IPS-NIHi11 (cell line): ENCODE measurements at regions not wholly inside any gene's neighbourhood (a gene's known extent, or its start where the extent isn't known, plus 50 kb on each side); places are given as distances from the start of the nearest gene placed in this dataset.

Experiments used
- DNase-seq: peaks from one replicate; pipeline ENCODE4 v3.0.0; 2012; ENCODE audit warnings: mixed read lengths, low spot score

- no peak for DNase-seq
These were observed 59.1 kb downstream of the BOD1 start for GRCh38 chr5:173557123-173557903.

- no peak for DNase-seq
These were observed 60.1 kb downstream of the BOD1 start for GRCh38 chr5:173556142-173557028.

GRCh38 chr5:173554989-173555705 is 61.3 kb downstream of the BOD1 start:
- DNase-seq, result no peak

DNA sequence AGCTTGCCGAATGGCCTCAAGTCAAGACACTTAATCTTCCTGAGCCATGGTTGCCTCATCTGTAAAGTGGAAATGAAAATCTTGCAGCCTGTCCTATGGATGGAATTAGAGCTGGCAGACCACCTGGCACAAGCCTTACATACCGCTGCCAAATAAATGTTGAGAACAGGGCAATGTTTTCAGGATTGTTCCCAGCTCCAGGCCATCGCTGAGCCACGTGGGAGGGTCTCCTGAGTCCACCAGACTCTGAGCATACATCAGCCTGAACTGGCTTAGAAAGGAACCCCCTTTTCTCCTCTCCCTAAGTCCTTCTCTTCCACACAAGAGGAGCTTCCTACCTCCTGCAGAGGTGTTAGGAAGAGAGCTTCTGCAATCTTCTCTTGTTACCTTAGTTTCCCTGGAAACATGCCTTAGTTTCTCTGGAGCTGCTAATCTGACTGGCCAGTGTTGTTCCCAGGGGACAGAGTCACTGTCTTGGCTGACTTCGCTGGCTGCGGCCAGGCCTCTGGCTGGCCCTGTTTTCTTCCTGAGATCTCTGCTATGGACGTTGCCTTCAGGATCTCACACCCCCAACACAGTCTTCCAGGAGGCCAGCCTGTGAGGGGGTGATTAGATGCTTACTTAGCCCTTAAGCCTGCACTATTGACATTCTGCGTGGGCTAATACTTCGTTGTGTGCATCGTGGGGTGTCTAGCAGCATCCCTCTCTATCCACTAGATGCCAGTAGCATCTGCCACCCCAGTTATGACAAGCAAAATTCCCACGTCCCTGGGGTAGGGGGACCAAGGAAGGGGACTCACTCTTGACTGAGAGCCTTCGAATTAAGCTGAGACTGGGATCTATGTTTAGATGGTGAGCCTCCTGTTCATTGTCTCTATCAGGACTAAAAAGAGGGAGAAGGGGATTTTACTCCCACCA is 62.2 kb downstream of the BOD1 start:
- no peak for DNase-seq

- no peak for DNase-seq
These were observed 65.8 kb downstream of the BOD1 start for GRCh38 chr5:173550641-173551040.

- DNase-seq, result no peak
These were observed 66.8 kb downstream of the BOD1 start for GRCh38 chr5:173549644-173550043.

- no peak for DNase-seq
These were observed 68.9 kb downstream of the BOD1 start for GRCh38 chr5:173547579-173547978.

GRCh38 chr5:173542964-173543363 is 73.5 kb downstream of the BOD1 start:
- no peak for DNase-seq

- DNase-seq, result no peak
These were observed 74.3 kb downstream of the BOD1 start for GRCh38 chr5:173542159-173542558.

DNA sequence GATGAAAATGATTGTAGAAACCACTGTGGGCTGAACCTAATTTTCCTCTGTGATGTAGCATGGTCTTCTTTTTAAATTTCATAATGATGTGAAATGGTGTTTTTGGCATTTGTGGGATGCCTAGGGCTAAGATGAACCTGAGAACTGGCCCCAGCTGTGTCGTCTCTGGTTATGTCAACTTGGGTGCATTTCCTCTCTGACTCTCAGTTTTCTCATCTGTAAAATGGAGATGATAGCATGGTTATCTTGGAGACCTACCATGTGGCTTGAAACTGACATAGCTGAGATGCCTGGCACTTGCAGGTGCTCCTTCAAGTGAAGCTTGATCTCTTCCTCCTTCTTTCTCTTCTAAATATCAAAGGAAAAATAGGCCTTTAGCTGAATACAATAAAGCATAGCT is 77.8 kb downstream of the BOD1 start:
- DNase-seq, result no peak

- DNase-seq, result no peak
These were observed 78.4 kb downstream of the BOD1 start for GRCh38 chr5:173538018-173538417.

DNA sequence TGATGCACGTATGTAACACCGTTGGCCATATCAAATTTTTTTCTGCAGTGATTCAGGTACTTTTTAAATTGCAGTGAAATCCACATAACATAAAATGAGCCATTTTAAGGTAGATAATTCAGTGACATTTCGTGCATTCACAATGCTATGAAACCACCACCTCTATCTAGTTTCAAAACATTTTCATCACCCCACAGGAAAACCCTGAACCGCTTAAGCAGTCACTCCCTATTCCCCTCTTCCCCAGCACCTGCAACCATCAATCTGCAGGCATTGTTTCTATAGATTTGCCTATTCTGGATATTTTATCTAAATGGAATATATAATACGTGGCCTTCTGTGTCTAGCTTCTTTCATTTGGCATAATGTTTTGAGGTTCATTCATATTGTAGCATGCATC is 79.2 kb downstream of the BOD1 start:
- DNase-seq, result no peak

- no peak for DNase-seq
These were observed 80.3 kb downstream of the BOD1 start for GRCh38 chr5:173535976-173536639.

GRCh38 chr5:173535166-173535975 is 81.1 kb downstream of the BOD1 start:
- no peak for DNase-seq

- DNase-seq, result no peak
These were observed 81.8 kb downstream of the BOD1 start for GRCh38 chr5:173534664-173535063.

GRCh38 chr5:173534031-173534430 is 82.4 kb downstream of the BOD1 start:
- no peak for DNase-seq

DNA sequence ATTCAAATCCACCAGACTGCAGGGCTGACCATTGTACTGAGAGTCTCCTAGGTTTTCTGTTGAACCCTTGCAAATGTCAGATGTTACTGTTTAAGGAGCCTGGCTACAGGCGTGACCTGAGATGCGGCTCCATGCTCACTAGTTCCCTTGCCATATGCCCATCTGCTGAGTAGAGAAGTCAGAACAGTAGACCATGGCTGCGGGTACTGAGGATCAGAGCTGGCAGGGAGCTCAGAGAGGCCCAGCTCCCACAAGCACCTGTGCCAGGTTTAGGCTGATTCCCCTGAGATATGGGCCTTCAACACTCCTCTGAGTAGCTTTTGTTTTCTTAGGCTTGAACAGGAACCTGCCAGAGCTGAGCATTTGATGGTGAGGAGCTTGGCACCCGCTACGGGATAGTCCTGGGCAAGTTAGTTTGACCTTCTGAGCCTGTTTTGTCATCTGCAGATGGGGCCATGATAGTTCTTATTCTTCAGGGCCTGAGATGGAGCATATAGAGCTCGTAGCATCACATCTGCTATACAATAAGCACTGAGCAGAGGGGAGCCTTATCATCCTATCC is 83.7 kb downstream of the BOD1 start:
- no peak for DNase-seq

DNA sequence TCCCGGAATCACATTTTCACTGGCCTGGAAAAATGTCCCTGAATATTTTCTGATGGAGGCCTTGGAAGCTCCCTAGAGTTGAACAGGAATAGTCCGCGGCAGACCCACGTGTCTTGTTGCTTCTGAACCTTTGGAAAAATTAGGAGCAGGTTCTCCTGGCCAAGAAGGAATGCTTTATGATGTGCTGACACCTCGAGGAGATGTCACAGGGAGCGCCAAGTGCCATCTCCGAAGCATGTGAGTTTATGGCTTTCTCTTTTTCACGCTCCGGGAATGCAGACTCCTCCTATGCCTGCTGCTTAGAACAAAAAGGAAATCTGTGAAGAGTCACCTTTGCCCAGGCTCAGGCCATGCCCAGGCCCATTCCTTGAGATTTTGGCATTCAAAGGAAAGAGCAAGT is 84.6 kb downstream of the BOD1 start:
- DNase-seq, result no peak

GRCh38 chr5:173530547-173530946 is 85.9 kb downstream of the BOD1 start:
- DNase-seq, result peak; percentile 58

DNA sequence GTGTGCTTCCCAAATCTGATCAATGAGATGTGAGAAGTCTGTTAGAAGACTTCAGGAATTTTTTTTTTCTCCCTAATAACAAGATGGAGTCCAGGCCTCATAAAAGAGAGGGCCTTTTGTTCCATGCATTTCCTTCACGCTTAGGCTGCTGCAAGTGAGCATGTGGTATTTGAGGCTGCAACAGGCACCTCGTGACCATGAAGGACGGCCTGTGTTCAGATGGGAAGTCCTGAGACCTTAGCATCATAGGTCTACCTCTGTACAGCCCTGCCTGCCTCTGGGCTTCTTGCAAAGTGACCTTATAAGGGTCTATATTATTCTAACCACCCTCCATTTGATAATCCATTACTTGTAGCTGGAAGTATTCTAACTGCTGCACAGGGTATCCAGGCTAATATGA is 86.6 kb downstream of the BOD1 start:
- no peak for DNase-seq
